PC-3 (cell line): ENCODE measurements at regions not wholly inside any gene's neighbourhood (a gene's known extent, or its start where the extent isn't known, plus 50 kb on each side); places are given as distances from the start of the nearest gene placed in this dataset.

Experiments used
- ATAC-seq: fragments of 200-7000 bp; cut with Tn5 transposase; 2 replicates; pipeline ENCODE4 v1.9.1; 2020; ENCODE audit warnings: mild to moderate bottlenecking, moderate library complexity
- BruUV-seq: library from RNA; stranded (reverse); fragments of 400-500 nt; replicated peaks from 2 replicates; lab custom pipeline; 2021; lab: Mats Ljungman, UMichigan
- CTCF ChIA-PET: fragments of 300-600 bp; sonication (Branson Sonifier 250); formaldehyde crosslinking; loops from one replicate; lab custom pipeline; 2022; ENCODE audit warnings: antibody characterized with exemption; lab: Charles Lee
- POLR2A ChIA-PET: fragments of 300-600 bp; sonication (Branson Sonifier 250); formaldehyde crosslinking; loops from one replicate; lab custom pipeline; 2022; ENCODE audit warnings: antibody characterized with exemption; ENCODE audit not compliant: unreplicated experiment; lab: Charles Lee
- DNase-seq: peaks from one replicate; pipeline ENCODE4 v3.0.0-alpha.2; 2015
- H2AFZ ChIP-seq: fragments of 300-600 bp; sonication (generic); 2 replicates; pipeline ENCODE4 v1.6.0; 2016; ENCODE audit warnings: antibody characterized with exemption, low read length
- H3F3A ChIP-seq: fragments of 300-600 bp; sonication (generic); one replicate; pipeline ENCODE4 v1.6.0; 2017; ENCODE audit warnings: antibody characterized with exemption, low read length, control low read depth, mild to moderate bottlenecking; ENCODE audit not compliant: unreplicated experiment
- H3K27ac ChIP-seq: fragments of 300-600 bp; sonication (generic); 2 replicates; pipeline ENCODE4 v1.5.1; 2016; ENCODE audit warnings: mild to moderate bottlenecking, low read length
- H3K27me3 ChIP-seq: fragments of 300-600 bp; sonication (generic); 2 replicates; pipeline ENCODE4 v1.6.1; 2016; ENCODE audit warnings: low read length, mixed read lengths
- H3K36me3 ChIP-seq: fragments of 300-600 bp; sonication (generic); 2 replicates; pipeline ENCODE4 v1.6.1; 2016; ENCODE audit warnings: low read depth, mixed run types, low read length, mixed read lengths
- H3K4me1 ChIP-seq: fragments of 300-600 bp; sonication (generic); 2 replicates; pipeline ENCODE4 v1.5.1; 2016; ENCODE audit warnings: low read length; ENCODE audit not compliant: insufficient read depth
- H3K4me2 ChIP-seq: fragments of 300-600 bp; sonication (generic); 2 replicates; pipeline ENCODE4 v1.6.0; 2016; ENCODE audit warnings: low read length
- H3K4me3 ChIP-seq: fragments of 300-600 bp; sonication (generic); 2 replicates; pipeline ENCODE4 v1.5.1; 2016; ENCODE audit warnings: mild to moderate bottlenecking, low read length, mixed read lengths
- H3K79me2 ChIP-seq: fragments of 300-600 bp; sonication (generic); 2 replicates; pipeline ENCODE4 v1.6.1; 2017; ENCODE audit warnings: low read length, mixed read lengths
- H3K9ac ChIP-seq: fragments of 300-600 bp; sonication (generic); 2 replicates; pipeline ENCODE4 v1.6.0; 2016; ENCODE audit warnings: mild to moderate bottlenecking, low read length
- H3K9me2 ChIP-seq: fragments of 300-600 bp; sonication (generic); replicated peaks from 2 replicates; pipeline ENCODE4 v1.6.1; 2016; ENCODE audit warnings: mixed run types, low read length, mixed read lengths
- H3K9me3 ChIP-seq: fragments of 300-600 bp; sonication (generic); 2 replicates; pipeline ENCODE4 v1.6.1; 2016; ENCODE audit warnings: low read length, mixed read lengths
- H4K20me1 ChIP-seq: fragments of 300-600 bp; sonication (generic); 2 replicates; pipeline ENCODE4 v1.6.1; 2016; ENCODE audit warnings: low read length, mixed read lengths
- CTCF ChIP-seq: fragments of 300-600 bp; sonication (generic); conservative IDR thresholded peaks from 2 replicates; pipeline ENCODE4 v1.5.1; 2017; ENCODE audit warnings: antibody characterized with exemption, low read depth, mild to moderate bottlenecking, low read length
- EZH2 ChIP-seq: fragments of 300-600 bp; sonication (generic); IDR thresholded peaks from one replicate; pipeline ENCODE4 v1.6.1; 2017; ENCODE audit warnings: antibody characterized with exemption, mild to moderate bottlenecking, low read length; ENCODE audit not compliant: unreplicated experiment
- EZH2phosphoT487 ChIP-seq: fragments of 300-600 bp; sonication (generic); IDR thresholded peaks from 2 replicates; pipeline ENCODE4 v1.6.1; 2018; ENCODE audit warnings: mild to moderate bottlenecking, antibody characterized with exemption, low read length, borderline replicate concordance
- intact Hi-C: fragments of 100-400 bp; cut with micrococcal nuclease; formaldehyde crosslinking; loops from 2 replicates; pipeline ENCODE4 v1.9.0; 2023

GRCh38 chr12:90010089-90010488 lies 301.5 kb upstream of the ATP2B1 start:
- Histone ChIP-seq H3K9me2 (no peaks in the 10 kb centered on the region), H3K27ac (no peak overlapping the region), H3K4me3 (no peak overlapping the region), H3K4me1 (no peaks in the 10 kb centered on the region), H3K9ac (no peak overlapping the region), H4K20me1 (no peaks in the 10 kb centered on the region), H3K4me2 (no peak overlapping the region), H3K27me3 (no peaks in the 10 kb centered on the region), H3F3A (no peaks in the 10 kb centered on the region), H3K9me3 (no peaks in the 10 kb centered on the region), H3K36me3 (no peaks in the 10 kb centered on the region), H3K79me2 (no peaks in the 10 kb centered on the region), H2AFZ (no peak overlapping the region)
- BruUV-seq, result no TSS peak
- ChIA-PET POLR2A (no interaction called here), CTCF (no interaction called here)
- TF ChIP-seq CTCF (peak; percentile 31), EZH2phosphoT487 (no peak), EZH2 (no peak)
- intact Hi-C loops, result no loop called here
- no peak for DNase-seq
- no peak for ATAC-seq

GRCh38 chr12:90008277-90008676 lies 299.6 kb upstream of the ATP2B1 start:
- no peaks in the 10 kb centered on the region for H3K27me3 ChIP-seq
- no peaks in the 10 kb centered on the region for H3K36me3 ChIP-seq
- H3K9me2 ChIP-seq, result no peaks in the 10 kb centered on the region
- no peak overlapping the region for H3K9ac ChIP-seq
- no peak overlapping the region for H2AFZ ChIP-seq
- H3K4me1 ChIP-seq, result no peaks in the 10 kb centered on the region
- no peak for DNase-seq
- no peaks in the 10 kb centered on the region for H3K9me3 ChIP-seq
- no TSS peak for BruUV-seq
- no peak overlapping the region for H3K4me2 ChIP-seq
- H3K79me2 ChIP-seq, result no peaks in the 10 kb centered on the region
- POLR2A ChIA-PET, result no interaction called here
- CTCF ChIA-PET, result no interaction called here
- ATAC-seq, result peak; percentile 22; the same call in 1 of the 2 replicates
- no peak overlapping the region for H3K4me3 ChIP-seq
- intact Hi-C loops, result no loop called here
- TF ChIP-seq EZH2, result no peak
- TF ChIP-seq CTCF, result no peak
- TF ChIP-seq EZH2phosphoT487, result no peak
- H3F3A ChIP-seq, result no peaks in the 10 kb centered on the region
- H3K27ac ChIP-seq, result no peak overlapping the region
- no peaks in the 10 kb centered on the region for H4K20me1 ChIP-seq

GRCh38 chr12:90004319-90005074 lies 295.9 kb upstream of the ATP2B1 start:
- Histone ChIP-seq H3K36me3 (no peaks in the 10 kb centered on the region), H3K79me2 (no peaks in the 10 kb centered on the region), H3K9ac (no peak overlapping the region), H2AFZ (no peak overlapping the region), H3K27ac (no peak overlapping the region), H3F3A (no peaks in the 10 kb centered on the region), H3K4me1 (no peaks in the 10 kb centered on the region), H3K4me3 (no peak overlapping the region), H4K20me1 (no peaks in the 10 kb centered on the region), H3K27me3 (no peaks in the 10 kb centered on the region), H3K9me2 (no peaks in the 10 kb centered on the region), H3K9me3 (no peaks in the 10 kb centered on the region), H3K4me2 (no peak overlapping the region)
- no TSS peak for BruUV-seq
- ATAC-seq (no peak), DNase-seq (no peak)
- POLR2A ChIA-PET, result no interaction called here
- TF ChIP-seq CTCF, result no peak
- TF ChIP-seq EZH2phosphoT487, result no peak
- no peak for TF ChIP-seq EZH2
- intact Hi-C loops, result no loop called here
- CTCF ChIA-PET, result no interaction called here
